Chondrocyte (in vitro differentiated cells): ENCODE measurements at regions not wholly inside any gene's neighbourhood (a gene's known extent, or its start where the extent isn't known, plus 50 kb on each side); places are given as distances from the start of the nearest gene placed in this dataset.
A peak's percentile ranks its signal among the peaks of the same experiment; 100 is the strongest.

Source experiments
- DNase-seq: peaks from one replicate; pipeline ENCODE4 v3.0.0; 2021; ENCODE audit warnings: mixed read lengths, low spot score
- H3K27ac Mint-ChIP-seq: one replicate; pipeline ENCODE4 v1.8.0; 2021; ENCODE audit warnings: mild to moderate bottlenecking, moderate library complexity, mixed read lengths; ENCODE audit not compliant: unreplicated experiment
- H3K27me3 Mint-ChIP-seq: 2 replicates; pipeline ENCODE4 v1.8.0; 2021; ENCODE audit warnings: low read depth, mixed read lengths
- H3K36me3 Mint-ChIP-seq: 2 replicates; pipeline ENCODE4 v1.8.0; 2021; ENCODE audit warnings: low read depth, mixed read lengths
- H3K4me1 Mint-ChIP-seq: 2 replicates; pipeline ENCODE4 v1.8.0; 2021; ENCODE audit warnings: low read depth, mild to moderate bottlenecking, mixed read lengths
- H3K4me3 Mint-ChIP-seq: one replicate; pipeline ENCODE4 v1.8.0; 2021; ENCODE audit warnings: mild to moderate bottlenecking, moderate library complexity, mixed read lengths; ENCODE audit not compliant: unreplicated experiment
- H3K9me3 Mint-ChIP-seq: 2 replicates; pipeline ENCODE4 v1.8.0; 2021; ENCODE audit warnings: low read depth, mixed read lengths
- TF ChIP-seq, protein P1 (sequence below): fragments of 200-600 bp; sonication (generic); IDR thresholded peaks from 2 replicates; pipeline ENCODE4 v1.5.0; 2021; ENCODE audit warnings: antibody characterized with exemption, mild to moderate bottlenecking, moderate library complexity

GRCh38 chr18:78619854-78620253 lies 359.8 kb upstream of the SALL3 start:
- TF ChIP-seq, protein P1, sequence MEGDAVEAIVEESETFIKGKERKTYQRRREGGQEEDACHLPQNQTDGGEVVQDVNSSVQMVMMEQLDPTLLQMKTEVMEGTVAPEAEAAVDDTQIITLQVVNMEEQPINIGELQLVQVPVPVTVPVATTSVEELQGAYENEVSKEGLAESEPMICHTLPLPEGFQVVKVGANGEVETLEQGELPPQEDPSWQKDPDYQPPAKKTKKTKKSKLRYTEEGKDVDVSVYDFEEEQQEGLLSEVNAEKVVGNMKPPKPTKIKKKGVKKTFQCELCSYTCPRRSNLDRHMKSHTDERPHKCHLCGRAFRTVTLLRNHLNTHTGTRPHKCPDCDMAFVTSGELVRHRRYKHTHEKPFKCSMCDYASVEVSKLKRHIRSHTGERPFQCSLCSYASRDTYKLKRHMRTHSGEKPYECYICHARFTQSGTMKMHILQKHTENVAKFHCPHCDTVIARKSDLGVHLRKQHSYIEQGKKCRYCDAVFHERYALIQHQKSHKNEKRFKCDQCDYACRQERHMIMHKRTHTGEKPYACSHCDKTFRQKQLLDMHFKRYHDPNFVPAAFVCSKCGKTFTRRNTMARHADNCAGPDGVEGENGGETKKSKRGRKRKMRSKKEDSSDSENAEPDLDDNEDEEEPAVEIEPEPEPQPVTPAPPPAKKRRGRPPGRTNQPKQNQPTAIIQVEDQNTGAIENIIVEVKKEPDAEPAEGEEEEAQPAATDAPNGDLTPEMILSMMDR, result no peak
- Mint-ChIP-seq H3K4me3 (no peak overlapping the region), H3K27ac (no peak overlapping the region), H3K9me3 (peaks cover 33% of the 10 kb centered on the region), H3K4me1 (no peaks in the 10 kb centered on the region), H3K36me3 (no peaks in the 10 kb centered on the region), H3K27me3 (no peaks in the 10 kb centered on the region)
- no peak for DNase-seq

DNA sequence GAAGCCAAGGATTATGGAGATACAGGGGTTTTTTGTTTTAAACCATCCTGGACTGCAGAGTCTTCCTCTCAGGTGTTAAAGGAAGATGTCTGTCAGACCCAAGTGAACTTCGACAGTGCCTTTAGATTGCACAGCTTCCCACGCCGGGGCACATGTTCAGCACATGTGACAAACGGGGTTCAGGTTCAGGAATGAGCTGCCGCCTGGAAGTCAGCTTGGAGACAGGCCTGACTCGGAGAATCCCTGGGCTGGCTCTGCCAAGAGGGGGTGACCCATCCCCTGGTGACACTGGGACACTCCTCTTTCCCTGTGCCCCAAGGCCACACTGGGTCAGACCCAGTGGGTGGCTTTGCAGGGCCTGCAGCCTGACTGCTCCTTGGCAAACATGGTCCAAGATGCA lies 359.3 kb upstream of the SALL3 start:
- Mint-ChIP-seq H3K27me3 (no peaks in the 10 kb centered on the region), H3K4me3 (no peak overlapping the region), H3K4me1 (no peaks in the 10 kb centered on the region), H3K9me3 (peaks cover 29% of the 10 kb centered on the region), H3K36me3 (no peaks in the 10 kb centered on the region), H3K27ac (no peak overlapping the region)
- TF ChIP-seq, protein P1, result no peak
- DNase-seq, result no peak

DNA sequence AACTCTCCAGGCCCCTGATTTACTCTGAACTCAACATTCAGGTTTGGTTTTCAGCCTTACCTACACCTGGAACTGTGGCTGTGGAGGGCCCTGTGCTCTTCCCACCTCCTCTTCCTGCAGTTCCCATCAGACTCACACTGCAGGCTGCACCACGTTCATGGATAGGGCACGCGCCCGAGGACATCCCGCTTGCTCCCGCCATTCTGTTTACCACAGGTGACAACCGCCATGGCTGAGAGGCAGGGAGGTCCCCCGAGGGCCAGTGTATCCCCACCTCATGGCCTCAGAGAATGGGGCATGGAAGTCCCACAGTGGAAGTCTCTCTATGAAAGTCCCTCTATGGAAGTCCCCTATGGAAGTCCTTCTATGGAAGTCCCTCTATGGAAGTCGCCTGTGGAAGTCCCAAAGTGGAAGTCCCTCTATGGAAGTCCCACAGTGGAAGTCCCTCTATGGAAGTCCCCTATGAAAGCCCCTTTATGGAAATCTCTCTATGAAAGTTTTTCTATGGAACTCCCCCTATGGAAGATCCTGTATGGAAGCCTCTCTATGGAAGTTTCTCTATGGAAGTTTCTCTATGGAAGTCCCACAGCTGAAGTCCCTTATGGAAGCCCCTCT lies 358.4 kb upstream of the SALL3 start:
- peaks cover 27% of the 10 kb centered on the region for H3K9me3 Mint-ChIP-seq
- H3K4me1 Mint-ChIP-seq, result no peaks in the 10 kb centered on the region
- H3K36me3 Mint-ChIP-seq, result no peaks in the 10 kb centered on the region
- no peaks in the 10 kb centered on the region for H3K27me3 Mint-ChIP-seq
- no peak overlapping the region for H3K27ac Mint-ChIP-seq
- no peak overlapping the region for H3K4me3 Mint-ChIP-seq
- peak; percentile 62 for DNase-seq
- TF ChIP-seq, protein P1, result no peak

DNA sequence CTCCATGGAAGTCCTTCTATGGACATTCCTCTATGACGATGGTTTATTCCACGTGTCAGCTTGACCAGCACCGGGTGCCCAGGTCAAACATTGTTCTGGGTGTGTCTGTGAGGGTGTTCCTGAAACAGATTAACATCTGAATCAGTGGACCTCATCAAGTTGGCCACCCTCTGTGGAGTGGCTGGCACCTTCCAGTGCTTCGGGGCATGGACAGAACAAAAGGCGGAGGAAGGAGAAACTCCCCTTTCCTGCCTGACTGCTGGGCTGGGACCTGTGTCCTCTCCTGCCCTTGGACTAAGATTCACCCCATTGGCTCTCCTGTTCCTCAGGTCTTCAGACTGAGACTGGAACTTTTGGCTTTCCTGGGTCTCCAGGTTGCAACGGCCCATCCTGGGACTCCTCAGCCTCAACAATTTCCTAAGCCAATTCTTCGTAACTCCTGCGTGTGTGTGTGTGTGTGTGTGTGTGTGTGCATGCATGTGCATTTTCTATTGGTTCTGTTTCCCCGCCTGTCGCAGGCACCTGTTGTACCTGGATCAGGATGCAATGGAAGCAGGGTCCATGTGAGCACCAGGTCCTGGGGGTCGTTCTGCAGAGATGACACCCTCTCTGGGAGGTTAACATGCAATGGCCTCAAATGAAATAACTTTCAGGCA lies 357.2 kb upstream of the SALL3 start:
- Mint-ChIP-seq H3K4me3 (no peak overlapping the region), H3K36me3 (no peaks in the 10 kb centered on the region), H3K4me1 (no peaks in the 10 kb centered on the region), H3K27ac (no peak overlapping the region), H3K9me3 (peaks cover 16% of the 10 kb centered on the region), H3K27me3 (no peaks in the 10 kb centered on the region)
- DNase-seq, result peak; percentile 42
- TF ChIP-seq, protein P1, result no peak

GRCh38 chr18:78622907-78623541 lies 356.6 kb upstream of the SALL3 start:
- Mint-ChIP-seq H3K27me3 (no peaks in the 10 kb centered on the region), H3K9me3 (peaks cover 12% of the 10 kb centered on the region), H3K4me1 (no peaks in the 10 kb centered on the region), H3K36me3 (no peaks in the 10 kb centered on the region), H3K4me3 (no peak overlapping the region), H3K27ac (no peak overlapping the region)
- TF ChIP-seq, protein P1, result no peak
- DNase-seq, result peak; percentile 46
